Hematopoietic multipotent progenitor cell treated with erythropoietin and hydrocortisone succinate and interleukin-3 and kit ligand, for 8 days (in vitro differentiated cells): ENCODE measurements at regions not wholly inside any gene's neighbourhood (a gene's known extent, or its start where the extent isn't known, plus 50 kb on each side); places are given as distances from the start of the nearest gene placed in this dataset.

Experiments
- DNase-seq: peaks from one replicate; pipeline ENCODE4 v3.0.0-alpha.2; 2015

DNA sequence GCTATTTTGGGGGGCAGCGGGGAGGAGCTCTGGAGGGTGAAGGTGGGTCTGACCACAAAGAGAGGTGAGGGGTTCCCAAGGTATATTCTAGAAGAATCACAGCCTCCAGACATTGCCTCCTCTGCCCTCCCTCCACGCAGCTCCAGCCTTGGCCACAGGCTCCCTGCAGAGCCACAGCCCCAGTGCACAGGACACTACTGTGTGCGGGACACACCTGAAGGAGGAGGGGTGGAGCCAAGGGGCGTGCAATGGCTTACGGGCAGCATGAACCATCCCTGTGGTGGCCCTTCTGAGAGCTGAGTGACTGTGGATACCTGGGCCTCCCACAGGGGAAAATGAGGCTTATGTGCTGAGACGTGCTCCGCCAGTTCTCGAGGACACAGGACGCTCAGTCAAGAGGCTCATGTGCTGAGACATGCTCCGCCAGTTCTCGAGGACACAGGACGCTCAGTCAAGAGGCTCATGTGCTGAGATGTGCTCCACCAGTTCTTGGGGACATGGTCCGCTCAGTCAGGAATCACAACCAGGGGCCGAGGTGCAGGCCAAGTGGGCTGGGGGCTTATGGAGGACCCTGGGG lies 417.3 kb downstream of the SHANK2 start:
- DNase-seq = no peak

- DNase-seq = no peak
Measured at GRCh38 chr11:70836071-70836470, 416.3 kb downstream of the SHANK2 start.

- DNase-seq = no peak
Measured at GRCh38 chr11:70838198-70838597, 414.2 kb downstream of the SHANK2 start.

DNA sequence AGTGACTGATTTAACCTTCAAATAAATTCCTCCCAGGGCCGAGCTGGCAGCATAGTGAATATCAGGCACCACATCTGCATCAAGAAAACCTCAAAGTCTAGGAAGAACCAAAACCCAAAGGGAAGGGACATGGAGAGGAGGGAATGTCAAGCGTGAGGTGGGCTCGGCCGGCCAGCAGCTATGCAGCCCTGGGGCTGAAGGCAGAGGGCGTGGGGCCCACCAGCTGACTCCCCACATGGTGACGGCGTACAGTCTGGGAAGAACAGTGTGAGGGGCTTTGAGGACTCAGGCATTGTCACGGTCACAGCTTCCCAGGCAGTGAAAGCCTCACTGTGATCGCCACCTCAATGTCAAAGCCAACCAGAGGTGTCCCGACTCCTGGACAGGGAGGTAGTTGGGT lies 412.5 kb downstream of the SHANK2 start:
- DNase-seq = no peak

- no peak for DNase-seq
Measured at GRCh38 chr11:70841264-70841663, 411.1 kb downstream of the SHANK2 start.

- DNase-seq = no peak
Measured at GRCh38 chr11:70842256-70842655, 410.1 kb downstream of the SHANK2 start.

DNA sequence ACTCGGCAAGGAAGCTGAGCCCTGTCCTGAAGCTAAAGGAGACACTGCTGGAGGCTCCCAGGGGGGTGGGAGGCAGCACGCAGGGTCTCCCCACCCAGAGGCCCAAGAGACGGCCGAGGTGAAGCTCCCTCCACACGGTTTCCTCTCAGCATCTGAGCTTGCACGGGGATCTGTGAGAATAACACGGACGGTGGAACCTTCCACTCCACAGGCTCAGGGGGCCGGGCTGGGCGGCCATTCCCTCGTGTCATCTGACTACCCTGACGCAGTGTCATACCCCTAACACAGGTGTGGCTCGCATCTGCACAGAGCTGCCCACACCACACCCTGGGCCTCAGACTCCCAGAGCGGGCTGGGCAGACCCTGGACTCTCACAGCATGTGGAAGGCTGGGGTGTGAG lies 409.7 kb downstream of the SHANK2 start:
- DNase-seq = no peak

DNA sequence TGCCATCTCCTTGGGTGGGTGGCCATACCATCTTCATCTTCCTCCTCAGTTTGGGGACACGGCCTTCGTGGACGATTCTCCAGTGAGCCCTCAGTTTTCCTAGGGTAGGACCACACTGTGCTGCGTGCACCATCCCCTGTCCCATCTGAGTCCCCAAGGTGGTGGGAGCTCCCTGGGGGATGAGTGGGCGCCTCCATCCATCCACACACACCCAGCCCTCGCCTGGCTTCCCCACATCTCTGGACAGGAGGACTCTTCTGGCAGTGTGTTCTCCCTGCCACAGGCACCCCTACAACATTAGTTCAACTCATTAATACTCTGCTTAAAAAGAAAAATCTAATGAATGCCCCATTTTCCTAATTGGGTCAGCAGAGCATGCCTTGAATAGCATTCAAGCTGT lies 408.5 kb downstream of the SHANK2 start:
- DNase-seq = no peak

GRCh38 chr11:70844387-70844786 lies 408.0 kb downstream of the SHANK2 start:
- DNase-seq = no peak

- DNase-seq = no peak
Measured at GRCh38 chr11:70845591-70846041, 406.8 kb downstream of the SHANK2 start.

- no peak for DNase-seq
Measured at GRCh38 chr11:70846781-70847655, 405.4 kb downstream of the SHANK2 start.

DNA sequence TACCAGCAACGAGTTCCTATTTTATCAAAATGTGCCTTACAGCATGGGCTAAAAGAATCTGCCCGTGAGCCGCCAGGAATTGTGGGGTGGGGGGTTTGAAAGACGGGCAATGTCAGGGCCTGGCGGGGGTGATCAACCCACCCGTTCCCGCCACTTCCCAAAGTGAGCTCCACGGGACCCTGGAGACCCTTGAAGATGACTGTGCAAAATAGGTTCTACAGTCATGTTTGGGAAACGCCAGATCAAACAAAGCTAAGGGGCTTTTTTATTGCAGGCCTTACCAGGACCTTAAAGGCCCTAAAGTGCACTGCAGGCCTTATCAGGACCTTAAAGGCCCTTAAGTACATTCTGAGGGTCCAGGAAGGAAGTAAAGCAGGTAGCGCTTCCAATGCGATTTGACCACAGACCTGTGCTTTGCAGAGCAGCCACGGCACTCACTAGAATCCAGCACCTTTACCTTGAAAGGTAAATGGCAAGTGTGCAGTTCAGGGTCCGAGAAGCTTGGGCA lies 404.1 kb downstream of the SHANK2 start:
- DNase-seq = no peak

DNA sequence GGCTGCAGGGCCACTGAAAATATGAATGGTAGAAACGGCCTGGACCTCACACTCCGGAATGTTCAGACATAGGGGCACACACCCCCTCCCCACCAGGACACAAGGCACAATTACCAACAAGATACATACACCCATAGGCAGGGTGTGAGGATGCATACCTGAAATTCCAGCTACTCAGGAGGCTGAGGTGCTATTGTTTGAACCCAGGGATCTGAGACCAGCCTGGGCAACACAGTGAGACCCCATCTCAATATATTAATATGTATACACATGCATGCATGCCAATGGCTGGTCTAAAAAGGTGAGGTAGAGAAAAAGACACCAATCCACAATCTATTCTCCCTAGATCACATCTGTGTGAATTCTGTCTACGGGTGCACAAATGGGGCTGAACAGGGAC lies 403.3 kb downstream of the SHANK2 start:
- no peak for DNase-seq

GRCh38 chr11:70851308-70851707 lies 401.1 kb downstream of the SHANK2 start:
- DNase-seq = no peak

- no peak for DNase-seq
Measured at GRCh38 chr11:70851907-70852306, 400.5 kb downstream of the SHANK2 start.

GRCh38 chr11:70853068-70853769 lies 399.2 kb downstream of the SHANK2 start:
- DNase-seq = no peak

DNA sequence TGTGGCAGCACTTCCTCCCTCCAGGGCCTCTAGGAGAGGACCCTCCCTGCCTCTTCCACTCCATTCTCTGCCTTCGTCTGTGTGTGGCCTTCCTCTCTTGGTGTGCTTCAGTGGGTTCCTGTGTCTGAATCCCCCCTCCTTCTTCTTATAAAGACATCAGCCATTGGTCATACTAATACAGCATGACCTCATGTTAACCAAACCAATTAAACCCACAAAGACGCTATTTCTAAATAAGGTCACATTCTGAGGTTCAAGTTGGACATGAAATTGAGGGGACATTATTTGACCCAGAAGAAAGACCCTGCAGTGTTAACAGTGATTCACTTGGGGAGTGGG lies 398.6 kb downstream of the SHANK2 start:
- no peak for DNase-seq

- DNase-seq = no peak
Measured at GRCh38 chr11:70854201-70854600, 398.2 kb downstream of the SHANK2 start.

DNA sequence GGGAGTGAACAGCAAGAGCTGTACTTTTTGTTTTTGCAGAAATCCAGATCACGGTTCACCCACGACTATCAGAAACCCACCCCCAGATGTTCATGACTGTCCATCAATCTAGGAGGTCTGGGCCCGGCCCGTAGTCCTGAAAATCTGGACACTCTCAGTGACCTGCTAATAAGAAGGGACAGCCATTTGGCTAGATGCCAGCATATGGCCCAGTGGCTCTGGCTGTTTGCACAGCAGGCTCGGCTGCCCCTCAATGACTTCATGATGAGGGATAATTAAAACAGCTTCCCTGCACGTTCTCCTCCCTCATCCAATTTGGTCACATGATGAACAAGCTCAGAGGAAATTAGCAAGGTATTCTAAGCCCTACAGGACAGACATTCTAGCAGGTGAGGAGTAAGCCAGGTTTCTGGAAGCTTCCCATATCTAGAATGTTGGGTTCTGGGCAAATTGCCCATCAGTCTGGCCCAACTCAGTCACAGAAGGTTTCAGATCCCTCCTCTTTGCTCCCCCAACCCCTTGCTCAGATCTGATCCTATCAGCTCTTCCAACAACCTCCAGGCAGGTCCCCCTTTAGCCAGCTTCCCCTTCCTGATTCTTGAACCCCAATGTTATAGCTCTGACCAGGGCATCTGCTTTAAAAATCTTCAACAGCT lies 397.3 kb downstream of the SHANK2 start:
- DNase-seq = no peak

DNA sequence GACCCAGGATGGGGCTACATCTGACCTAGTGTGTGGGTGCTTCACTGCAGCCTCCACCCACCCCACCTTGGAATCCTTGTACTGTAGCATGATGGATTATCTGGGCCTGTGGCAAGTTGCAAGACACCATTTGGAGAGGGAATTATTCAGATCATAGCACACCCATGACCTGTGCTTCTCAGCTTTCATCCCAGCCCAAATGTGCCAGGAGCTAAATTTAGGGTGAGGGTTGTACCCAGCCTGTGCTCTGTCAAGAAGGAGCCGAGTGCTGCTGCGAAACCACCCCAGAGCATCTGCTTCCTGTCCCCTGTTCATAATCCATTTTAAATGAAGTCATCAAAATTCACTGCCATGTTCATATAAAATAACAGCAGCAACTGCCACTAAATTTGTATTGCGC lies 394.5 kb downstream of the SHANK2 start:
- no peak for DNase-seq

DNA sequence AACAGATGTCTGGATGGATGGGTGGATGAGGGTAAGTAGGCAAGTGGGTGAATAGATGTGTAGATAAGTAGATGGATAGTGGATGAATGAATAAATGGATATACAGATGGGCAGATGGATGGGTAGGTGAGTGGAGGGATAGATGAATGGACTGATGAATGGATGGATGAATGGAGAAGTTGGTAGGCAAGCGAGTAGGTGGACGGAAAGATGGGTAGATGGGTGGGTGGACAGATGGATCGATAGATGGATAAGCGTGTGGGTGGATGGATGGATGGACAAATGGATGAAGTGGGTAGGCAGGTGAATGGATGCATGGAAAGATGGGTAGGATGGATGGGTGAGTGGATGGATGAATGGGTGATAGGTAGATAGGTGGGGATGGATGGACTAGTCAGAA lies 393.2 kb downstream of the SHANK2 start:
- DNase-seq = no peak

DNA sequence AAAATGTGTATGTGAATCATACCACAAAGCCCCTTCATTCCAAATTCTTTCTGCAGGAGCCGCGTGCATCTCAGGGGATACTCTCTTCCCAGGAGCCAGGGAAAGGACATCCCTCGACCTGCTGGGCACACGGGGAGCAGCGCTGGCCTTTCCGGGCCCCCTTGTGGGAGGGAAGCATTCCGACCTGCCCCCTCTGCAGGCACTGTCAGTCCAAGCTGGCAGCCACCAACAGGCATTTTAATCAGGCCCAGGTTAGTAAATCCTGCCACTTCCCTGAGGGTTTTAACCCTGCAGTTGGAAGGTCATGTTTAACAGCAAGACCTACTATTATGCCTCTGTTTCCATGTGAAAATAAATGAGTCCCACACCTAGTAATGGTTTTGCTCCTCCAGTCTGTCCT lies 391.5 kb downstream of the SHANK2 start:
- no peak for DNase-seq

GRCh38 chr11:70861559-70861958 lies 390.8 kb downstream of the SHANK2 start:
- DNase-seq = no peak
